GM18505 (cell line): ENCODE measurements at regions not wholly inside any gene's neighbourhood (a gene's known extent, or its start where the extent isn't known, plus 50 kb on each side); places are given as distances from the start of the nearest gene placed in this dataset.
"Not testable (repeated sequence)": the region's sequence is repeated elsewhere in the genome, so short reads cannot be mapped to it uniquely, and the experiment has no call there.

ENCODE experiments used
- ATAC-seq: cut with Tn5 transposase; IDR thresholded peaks from one replicate; pipeline ENCODE4 v1.9.1; 2021; ENCODE audit not compliant: unreplicated experiment
- POLR2A ChIP-seq: IDR thresholded peaks from 4 replicates; pipeline ENCODE4 v1.6.1; 2011; ENCODE audit warnings: borderline replicate concordance; ENCODE audit not compliant: insufficient read depth, insufficient read length; ENCODE audit errors: extremely low read depth

DNA sequence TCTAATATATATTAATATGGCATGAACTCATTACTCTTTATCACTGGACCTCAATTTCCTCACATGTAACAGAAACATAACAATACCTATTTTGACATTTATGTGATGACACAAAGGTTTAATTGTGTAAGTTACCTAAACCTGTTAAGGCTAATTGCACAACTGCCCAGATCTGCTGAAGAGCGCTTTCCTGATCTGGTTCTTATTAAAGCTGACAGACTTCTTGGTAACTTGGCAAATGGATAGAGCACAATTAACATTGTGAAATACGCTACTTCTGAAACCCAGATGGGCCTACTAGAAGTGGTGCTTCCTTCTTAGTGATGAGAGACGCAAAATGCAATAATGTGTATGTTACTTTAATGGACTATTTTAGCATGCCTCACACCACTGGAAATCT lies 1767.2 kb upstream of the RAG2 start:
- ATAC-seq, result no peak
- TF ChIP-seq POLR2A, result no peak

DNA sequence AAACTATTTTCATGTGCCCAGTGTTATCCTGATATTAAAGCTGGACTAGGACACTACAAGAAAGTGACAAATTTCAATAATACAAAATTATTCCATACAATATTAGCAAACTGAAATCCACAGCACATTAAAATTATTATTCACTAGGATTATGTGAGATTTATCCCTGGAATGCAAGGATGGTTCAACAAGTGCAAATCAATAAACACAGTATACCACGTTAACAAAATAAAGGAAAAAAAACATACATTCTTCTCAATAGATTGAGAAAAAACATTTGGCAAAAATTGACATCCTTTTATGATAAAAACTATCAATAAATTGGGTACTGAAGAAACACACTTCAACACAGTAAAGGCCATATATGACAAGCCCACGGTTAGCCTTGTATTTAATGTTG lies 1758.2 kb upstream of the RAG2 start:
- TF ChIP-seq POLR2A, result no peak
- ATAC-seq, result no peak

DNA sequence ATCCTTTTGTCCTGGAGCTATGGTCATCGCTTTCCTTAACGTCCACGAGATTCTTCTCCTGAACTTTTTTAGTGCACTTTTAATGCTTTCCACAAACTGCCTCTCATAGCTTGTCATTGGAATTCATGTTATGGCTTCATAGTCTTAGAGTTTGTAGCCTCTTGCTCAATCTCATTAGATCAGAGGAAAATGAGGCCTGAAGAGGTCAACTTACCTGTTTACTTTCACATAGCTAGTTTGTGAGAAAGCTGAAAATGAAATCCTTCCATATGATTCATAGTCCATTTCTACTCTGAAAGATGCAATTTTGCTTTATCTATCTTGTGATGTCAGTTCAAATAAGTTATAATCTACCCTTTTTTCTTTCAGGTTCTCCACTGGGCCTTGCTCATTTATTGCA lies 1747.2 kb upstream of the RAG2 start:
- no peak for ATAC-seq

DNA sequence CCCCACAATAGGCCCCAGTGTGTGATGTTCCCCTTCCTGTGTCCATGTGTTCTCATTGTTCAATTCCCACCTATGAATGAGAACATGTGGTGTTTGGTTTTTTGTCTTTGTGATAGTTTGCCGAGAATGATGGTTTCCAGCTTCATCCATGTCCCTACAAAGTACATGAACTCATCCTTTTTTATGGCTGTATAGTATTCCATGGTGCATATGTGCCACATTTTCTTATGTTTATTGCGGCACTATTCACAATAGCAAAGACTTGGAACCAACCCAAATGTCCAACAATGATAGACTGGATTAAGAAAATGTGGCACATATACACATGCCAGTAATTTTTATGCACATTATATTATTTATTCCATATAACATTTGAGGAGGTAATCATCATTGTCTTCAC lies 1743.6 kb upstream of the RAG2 start:
- not testable (repeated sequence) for ATAC-seq

More for the DNA sequence above, 1747.2 kb upstream of the RAG2 start:
- TF ChIP-seq POLR2A, result no peak

DNA sequence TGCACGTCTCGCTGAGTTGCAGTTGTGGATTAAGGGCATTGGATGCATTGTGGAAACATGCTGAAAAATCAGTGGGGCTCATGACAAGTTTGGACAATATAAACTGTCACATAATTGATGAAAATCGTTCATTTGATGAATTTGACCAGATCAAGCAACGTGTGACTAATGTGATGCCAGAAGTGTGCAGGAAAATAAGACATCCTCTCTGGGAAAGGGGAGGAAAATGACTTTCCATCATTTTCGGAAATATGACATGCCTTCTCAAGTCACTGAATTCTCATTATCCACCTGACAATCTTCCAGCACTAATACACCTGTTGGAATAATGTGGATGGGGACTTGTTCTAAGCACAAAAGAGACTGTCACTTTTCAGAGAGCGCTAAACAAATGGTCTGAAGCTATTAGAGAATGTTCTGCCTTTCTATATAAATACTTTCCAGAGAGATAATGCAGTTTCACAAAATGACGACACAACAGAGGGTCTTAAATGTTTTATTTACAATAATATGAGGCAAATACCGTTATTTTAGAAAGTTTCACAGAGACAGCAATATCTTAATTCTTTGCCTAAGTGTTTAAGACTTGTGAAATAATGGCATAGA lies 1741.9 kb upstream of the RAG2 start:
- no peak for TF ChIP-seq POLR2A
- ATAC-seq, result no peak

DNA sequence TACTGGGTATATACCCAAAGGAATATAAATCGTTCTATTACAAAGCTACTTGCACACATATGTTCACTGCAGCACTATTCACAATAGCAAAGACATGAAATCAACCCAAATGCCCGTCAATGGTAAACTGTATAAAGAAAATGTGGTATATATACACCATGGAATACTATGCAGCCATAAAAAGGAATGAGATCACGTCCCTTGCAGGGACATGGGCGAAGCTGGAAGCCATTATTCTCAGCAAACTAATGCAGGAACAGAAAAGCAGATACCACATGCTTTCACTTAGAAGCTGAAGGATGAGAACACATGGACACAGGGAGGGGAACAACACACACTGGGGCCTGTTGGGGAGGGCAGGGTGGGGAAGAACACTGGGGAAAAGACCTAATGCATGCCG lies 1740.0 kb upstream of the RAG2 start:
- ATAC-seq, result not testable (repeated sequence)

DNA sequence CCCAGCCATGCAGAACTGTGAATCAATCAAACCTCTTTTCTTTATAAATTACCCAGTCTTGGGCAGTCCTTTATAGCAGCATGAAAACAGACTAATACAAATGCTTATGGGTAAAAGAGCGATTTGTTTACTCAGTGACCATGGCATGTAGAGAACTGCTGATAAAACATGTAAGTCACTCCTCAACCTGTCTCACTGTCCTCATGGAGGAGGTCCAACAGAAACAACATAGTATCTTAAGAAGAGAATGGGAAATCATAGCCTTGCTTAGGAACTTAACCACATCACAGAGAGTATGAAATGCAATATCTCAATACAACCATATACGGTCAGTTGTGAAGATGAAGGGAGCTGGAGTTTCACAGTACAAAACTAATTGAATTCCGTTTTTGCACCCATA lies 1734.0 kb upstream of the RAG2 start:
- no peak for TF ChIP-seq POLR2A
- ATAC-seq, result no peak

DNA sequence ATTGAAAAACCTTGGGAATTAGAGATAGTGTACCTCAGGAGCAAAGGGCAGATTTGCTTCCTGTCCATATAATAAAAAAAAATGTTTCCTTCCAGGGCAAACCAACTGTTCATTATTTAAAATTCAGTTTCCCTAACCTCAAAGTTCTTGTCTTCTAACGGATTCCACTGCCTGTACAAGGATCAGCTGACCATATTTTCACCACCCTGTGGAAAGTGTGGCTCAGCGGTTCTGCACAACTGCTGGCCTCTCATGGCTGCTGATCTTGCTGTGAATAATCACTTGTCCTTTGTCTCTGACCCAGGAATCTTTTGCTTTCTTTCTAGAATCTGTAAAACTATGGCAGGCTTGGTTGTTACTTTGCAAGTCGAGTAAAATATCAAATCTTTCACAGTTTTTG lies 1732.5 kb upstream of the RAG2 start:
- ATAC-seq, result no peak
- TF ChIP-seq POLR2A, result no peak

DNA sequence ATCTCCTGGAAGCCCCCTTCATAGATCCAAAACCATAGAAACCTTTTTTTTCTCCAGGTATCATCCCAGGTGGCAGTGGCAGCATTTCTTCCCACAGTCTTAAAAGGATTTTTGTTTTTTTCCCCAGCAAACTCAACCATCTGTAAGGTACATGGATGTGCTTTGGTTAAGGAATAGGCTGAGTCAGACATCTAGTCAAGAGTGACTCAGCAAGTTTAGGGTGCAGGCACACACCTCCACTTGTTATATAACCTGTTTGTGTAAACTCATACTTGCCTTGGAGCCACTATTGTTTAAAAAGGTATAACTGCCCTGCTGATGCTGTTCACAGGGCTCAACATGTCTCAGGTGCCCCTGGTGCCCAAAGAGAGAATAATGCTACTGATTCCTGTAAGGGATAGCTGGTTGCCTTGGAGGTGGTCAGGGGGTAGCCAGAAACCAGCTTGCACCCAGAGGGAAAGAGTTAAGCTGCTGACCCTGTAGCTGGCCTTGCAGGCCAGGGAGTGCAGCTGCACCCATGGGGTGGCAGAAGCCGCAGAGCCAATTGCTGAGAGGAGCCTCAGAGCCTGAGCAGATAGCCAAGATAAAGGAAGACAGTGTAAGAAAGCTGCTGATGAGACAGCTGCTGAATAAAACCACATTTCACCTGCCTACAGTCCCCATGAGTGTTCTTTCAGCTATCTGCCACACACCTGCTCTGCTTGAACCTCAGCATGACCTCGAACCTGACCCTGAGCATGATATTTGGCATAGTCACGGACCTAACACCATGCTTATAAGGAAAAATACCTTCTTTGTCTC lies 1726.1 kb upstream of the RAG2 start:
- no peak for ATAC-seq
- TF ChIP-seq POLR2A, result no peak

DNA sequence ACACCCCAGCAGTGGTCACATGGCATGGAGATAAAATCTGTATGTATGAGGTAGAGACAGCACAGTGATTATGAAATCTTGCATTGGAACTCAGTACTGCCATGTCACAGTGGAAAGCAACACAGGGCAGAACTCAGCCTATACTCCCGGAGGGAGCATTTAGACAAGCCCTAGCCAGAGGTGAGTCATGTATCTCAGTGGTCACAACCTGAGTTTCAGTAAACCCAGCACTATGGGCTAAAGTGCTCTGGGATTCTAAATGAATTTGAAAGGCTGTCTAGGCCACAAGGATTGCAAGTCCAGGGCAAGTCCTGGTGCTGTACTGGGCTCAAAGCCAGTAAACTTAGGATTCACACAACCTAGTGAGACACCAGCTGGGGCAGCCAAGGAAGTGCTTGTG lies 1717.1 kb upstream of the RAG2 start:
- no peak for TF ChIP-seq POLR2A
- no peak for ATAC-seq

DNA sequence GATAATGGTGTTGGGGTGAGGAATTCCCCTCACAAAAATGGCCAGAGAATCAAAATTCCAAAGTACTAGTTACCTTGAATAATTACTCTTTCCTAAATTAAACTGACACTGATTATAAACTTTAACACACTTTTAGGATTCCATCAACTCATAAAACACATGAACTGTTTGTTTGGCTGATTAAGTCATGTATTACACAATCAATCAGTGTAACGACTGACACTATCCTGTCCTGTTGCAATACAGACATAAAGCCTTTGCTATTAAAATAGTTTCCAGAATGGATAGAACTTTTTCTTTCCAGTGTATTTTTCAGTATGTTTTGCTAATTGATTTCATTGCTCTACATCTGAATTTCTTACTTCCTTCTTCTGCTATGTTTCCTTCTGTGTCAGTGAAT lies 1709.4 kb upstream of the RAG2 start:
- TF ChIP-seq POLR2A, result no peak
- no peak for ATAC-seq

DNA sequence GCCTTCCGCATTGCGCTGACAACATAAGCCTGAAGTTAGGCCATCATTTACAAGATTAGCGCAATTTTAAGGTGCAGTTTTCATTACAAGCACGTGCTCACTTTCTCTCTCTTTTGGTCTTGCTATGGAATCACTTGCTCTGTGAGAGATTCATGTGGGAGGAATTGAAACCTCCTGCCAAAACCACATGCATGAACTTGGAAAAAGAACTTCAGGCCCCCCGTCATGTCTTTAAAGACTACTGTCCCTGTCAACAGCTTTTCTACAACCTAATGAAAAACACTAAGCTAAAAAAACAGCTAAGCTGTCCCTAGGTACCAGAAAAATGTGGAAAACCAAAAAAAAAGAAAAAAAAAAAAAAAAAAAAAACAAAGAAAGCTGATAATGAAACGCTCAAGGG lies 1707.6 kb upstream of the RAG2 start:
- no peak for ATAC-seq
- TF ChIP-seq POLR2A, result no peak

DNA sequence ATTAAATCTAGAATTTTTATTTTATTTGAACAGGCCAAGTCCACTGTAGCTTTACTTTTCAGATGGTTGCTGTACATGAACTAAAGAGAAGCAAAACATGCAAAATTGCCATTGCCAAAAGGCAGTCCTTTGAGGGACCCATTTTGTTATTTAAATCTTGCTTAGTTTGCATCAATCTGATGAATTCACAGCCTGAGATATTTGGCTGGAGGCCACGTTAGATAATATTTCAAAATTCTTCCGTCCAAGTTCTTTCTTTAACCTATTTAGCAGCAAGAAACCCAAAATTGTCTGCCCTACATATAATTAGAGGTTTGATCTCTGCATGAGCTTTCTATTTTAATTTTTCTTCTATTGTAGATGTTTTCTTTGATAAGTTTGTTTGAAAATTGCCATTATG lies 1706.9 kb upstream of the RAG2 start:
- no peak for TF ChIP-seq POLR2A
- no peak for ATAC-seq

DNA sequence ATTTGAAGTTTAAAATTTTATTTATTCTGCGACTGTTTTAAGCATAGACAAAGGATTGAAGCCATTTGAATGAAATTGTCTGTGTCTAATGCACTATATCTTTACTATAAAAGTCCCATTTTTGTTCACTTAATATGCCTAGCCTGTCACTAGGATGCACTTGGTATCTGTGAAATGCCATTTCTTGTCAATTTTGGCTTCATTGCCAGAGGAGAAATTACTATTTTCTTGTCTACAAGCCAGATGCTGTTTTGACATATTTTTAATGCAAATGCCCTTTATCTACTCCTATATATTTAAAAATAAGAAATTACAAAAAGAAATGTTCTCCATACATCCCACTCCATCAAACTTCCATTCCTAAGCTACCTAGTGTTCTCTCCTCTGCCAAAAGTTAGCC lies 1704.5 kb upstream of the RAG2 start:
- no peak for ATAC-seq
- no peak for TF ChIP-seq POLR2A

DNA sequence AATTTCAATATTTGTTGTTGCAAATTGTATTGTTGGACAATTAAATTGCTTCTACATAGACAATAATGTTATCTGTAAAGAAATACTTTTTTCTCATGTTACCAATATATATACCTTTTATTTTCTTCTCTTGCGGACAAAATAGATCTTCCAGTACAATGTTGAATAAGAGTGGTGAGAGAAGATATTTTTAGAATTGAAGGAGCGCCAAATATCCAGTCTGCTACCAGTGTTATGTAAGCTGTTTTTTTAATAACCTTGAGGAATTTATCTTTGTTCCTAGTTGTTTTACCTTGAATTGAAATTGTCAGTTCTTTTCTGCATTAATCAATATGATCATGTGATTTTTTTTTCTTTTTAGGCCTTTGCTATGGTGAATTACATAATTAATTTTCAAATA lies 1702.5 kb upstream of the RAG2 start:
- no peak for TF ChIP-seq POLR2A
- ATAC-seq, result no peak

DNA sequence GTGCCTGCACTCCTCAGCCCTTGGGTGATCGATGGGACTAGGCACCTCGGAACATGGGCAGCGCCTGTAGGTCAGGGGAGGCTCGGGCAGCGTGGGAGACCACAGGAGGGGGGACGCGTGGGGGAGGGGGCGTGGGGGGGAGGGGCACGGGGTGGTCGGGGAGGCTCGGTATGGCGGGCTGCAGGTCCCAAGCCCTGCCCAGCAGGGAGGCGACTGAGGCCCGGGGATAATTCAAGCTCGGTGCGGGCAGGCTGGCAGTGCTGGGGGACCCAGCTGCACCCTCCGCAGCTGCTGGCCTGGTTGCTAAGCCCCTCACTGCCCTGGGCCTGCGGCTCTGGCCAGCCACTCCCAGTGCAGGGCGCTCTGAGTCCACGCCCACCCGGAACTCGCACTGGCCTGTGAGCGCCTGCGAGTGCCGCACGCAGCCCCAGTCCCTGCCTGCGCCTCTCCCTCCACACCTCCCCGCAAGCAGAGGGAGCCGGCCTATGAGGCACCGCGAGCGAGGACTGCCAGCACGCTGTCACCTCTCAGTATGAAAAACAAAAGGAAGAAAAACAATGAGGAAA lies 1698.3 kb upstream of the RAG2 start:
- no peak for TF ChIP-seq POLR2A
- ATAC-seq, result no peak
